BJ (cell line): ENCODE measurements at regions not wholly inside any gene's neighbourhood (a gene's known extent, or its start where the extent isn't known, plus 50 kb on each side); places are given as distances from the start of the nearest gene placed in this dataset.

Source experiments
- CTCF ChIA-PET: fragments of 350-600 bp; formaldehyde crosslinking; extraction: SDS; loops from one replicate; lab custom pipeline; 2021; ENCODE audit warnings: antibody characterized with exemption, inconsistent platforms; lab: Yijun Ruan, JAX
- POLR2A ChIA-PET: fragments of 300-600 bp; sonication (Branson Sonifier 250); formaldehyde crosslinking; extraction: SDS; loops from one replicate; lab custom pipeline; 2021; ENCODE audit warnings: antibody characterized with exemption; lab: Charles Lee
- DNase-seq: peaks from one replicate; pipeline ENCODE4 v3.0.0-alpha.2; 2011; ENCODE audit warnings: low read depth
- H3K27me3 ChIP-seq: 2 replicates; pipeline ENCODE4 v1.6.0; 2011; ENCODE audit warnings: low read length; ENCODE audit not compliant: control insufficient read depth, insufficient read depth
- H3K36me3 ChIP-seq: 2 replicates; pipeline ENCODE4 v1.5.1; 2011; ENCODE audit warnings: low read length; ENCODE audit not compliant: control insufficient read depth, insufficient read depth
- H3K4me3 ChIP-seq: 2 replicates; pipeline ENCODE4 v1.5.1; 2011; ENCODE audit warnings: low read depth, mild to moderate bottlenecking, control low read depth, low read length
- CTCF ChIP-seq: IDR thresholded peaks from 2 replicates; pipeline ENCODE4 v1.5.1; 2011; ENCODE audit warnings: low read depth, mild to moderate bottlenecking, control low read depth, inconsistent platforms, low read length, moderate library complexity; ENCODE audit not compliant: insufficient read depth

- ChIA-PET CTCF (no interaction called here), POLR2A (no interaction called here)
- TF ChIP-seq CTCF = no peak
- Histone ChIP-seq H3K27me3 (peaks cover 6% of the 10 kb centered on the region), H3K4me3 (no peak overlapping the region), H3K36me3 (no peaks in the 10 kb centered on the region)
- no peak for DNase-seq
These were observed 166.8 kb downstream of the RHOU start for GRCh38 chr1:228901936-228902681.

GRCh38 chr1:228902781-228903433 lies 167.6 kb downstream of the RHOU start:
- DNase-seq = peak; percentile 90
- CTCF ChIA-PET = interaction anchor here (0.5 kb wide), 1 partner anchor 9 kb away, joined by 3 read pairs; no protein-coding TSS in a partner anchor
- TF ChIP-seq CTCF = no peak
- peaks cover 4% of the 10 kb centered on the region for H3K27me3 ChIP-seq
- POLR2A ChIA-PET = no interaction called here
- no peaks in the 10 kb centered on the region for H3K36me3 ChIP-seq
- no peak overlapping the region for H3K4me3 ChIP-seq

DNA sequence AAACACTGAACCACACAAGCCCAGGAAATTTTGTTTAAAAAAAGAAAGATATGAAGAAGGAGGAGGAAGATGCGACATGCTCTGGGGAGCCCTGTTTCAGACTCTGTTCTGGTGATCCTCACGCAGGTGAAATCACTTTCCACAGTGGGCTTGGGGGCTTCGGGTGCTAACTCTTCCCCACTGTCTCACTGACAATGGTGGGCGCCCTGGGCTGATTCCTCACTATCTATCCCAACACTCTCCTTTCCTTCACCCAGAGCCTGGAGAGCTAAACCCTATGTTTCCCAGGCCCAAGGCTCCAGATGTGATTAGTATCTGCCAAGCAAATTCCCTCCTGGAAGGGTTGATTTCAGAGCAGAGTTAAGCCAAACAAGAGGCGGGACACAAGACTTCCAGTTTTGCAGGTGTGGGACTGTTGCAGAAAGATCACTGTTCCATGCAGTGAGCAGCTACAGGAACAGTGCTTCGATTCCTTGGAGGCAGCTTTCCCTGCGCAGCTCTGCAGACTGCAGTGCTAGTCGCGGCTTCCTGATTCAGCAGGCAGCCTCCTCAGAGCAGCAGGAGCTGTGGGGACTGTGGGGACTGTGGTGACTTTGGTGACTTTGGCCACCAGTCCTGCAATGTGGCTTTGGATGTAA lies 168.3 kb downstream of the RHOU start:
- TF ChIP-seq CTCF = no peak
- DNase-seq = no peak
- ChIA-PET CTCF (interaction anchor here (0.5 kb wide), 1 partner anchor 8 kb away, joined by 3 read pairs; no protein-coding TSS in a partner anchor), POLR2A (no interaction called here)
- H3K36me3 ChIP-seq = no peaks in the 10 kb centered on the region
- H3K4me3 ChIP-seq = no peak overlapping the region
- H3K27me3 ChIP-seq = peaks cover 4% of the 10 kb centered on the region

DNA sequence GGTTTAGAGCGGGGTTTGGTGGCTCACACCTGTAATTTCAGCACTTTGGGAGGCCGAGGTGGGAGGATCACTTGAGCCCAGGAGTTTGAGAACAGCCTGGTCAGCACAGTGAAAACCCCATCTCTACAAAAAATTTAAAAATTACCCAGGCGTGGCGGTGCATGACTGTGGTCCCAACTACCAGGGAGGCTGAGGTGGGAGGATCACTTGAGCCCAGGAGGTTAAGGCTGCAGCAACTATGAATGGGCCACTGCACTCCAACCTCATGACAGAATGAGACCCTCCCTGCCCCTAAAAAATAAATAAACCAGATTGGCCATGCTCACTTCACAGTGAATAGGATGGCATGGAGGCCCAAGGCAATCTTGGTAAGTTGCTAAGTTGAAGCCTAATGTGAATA lies 168.9 kb downstream of the RHOU start:
- Histone ChIP-seq H3K27me3 (peaks cover 4% of the 10 kb centered on the region), H3K4me3 (no peak overlapping the region), H3K36me3 (no peaks in the 10 kb centered on the region)
- TF ChIP-seq CTCF = no peak
- ChIA-PET CTCF (no interaction called here), POLR2A (no interaction called here)
- DNase-seq = no peak

GRCh38 chr1:228905701-228906101 lies 170.4 kb downstream of the RHOU start:
- CTCF ChIA-PET = no interaction called here
- no peak for TF ChIP-seq CTCF
- peaks cover 2% of the 10 kb centered on the region for H3K27me3 ChIP-seq
- no peaks in the 10 kb centered on the region for H3K36me3 ChIP-seq
- H3K4me3 ChIP-seq = no peak overlapping the region
- POLR2A ChIA-PET = no interaction called here
- no peak for DNase-seq
